ENCODE measurements at regions not wholly inside any gene's neighbourhood (a gene's known extent, or its start where the extent isn't known, plus 50 kb on each side); places are given as distances from the start of the nearest gene placed in this dataset.

DNA sequence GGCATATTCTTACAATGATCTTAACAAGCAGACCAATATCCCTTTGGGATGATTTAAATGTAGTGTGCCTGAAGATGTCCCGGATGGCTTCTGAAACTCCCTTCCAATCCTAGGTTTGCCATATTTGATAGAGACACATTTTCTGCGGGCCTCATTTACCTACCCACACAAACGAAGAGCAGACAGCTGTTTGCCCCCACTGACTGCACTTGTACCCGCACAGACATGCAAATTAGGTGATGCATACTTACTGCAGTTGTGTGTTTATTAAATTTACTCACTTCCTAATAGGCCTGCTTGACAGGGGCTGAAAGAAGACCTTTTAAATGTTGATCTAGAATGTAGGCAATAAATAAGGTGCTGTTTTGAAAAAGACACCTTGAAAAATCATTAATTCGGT lies 257.9 kb upstream of the RRP15 start:
- Histone ChIP-seq H2BK12ac (ENCODE audit: low read length in 2 of 2) (no peak overlapping the region), H3K18ac (ENCODE audit: low read depth in 1 of 2, low read length in 2 of 2) (no peak overlapping the region), H3K36me3 (ENCODE audit: control insufficient read depth in 1 of 2, insufficient read depth in 2 of 2, low read depth in 1 of 2, low read length in 2 of 2) (no peaks in the 10 kb centered on the region), H3K27me3 (ENCODE audit: control insufficient read depth in 1 of 2, insufficient read depth in 1 of 2, low read length in 2 of 2) (no peaks in the 10 kb centered on the region), H3K79me1 (replicated peaks; ENCODE audit: low read length, poor library complexity, severe bottlenecking) (no peaks in the 10 kb centered on the region), H3K9ac (ENCODE audit: low read length) (no peak overlapping the region), H3K4me1 (ENCODE audit: control insufficient read depth, insufficient read depth, low read depth, low read length) (no peaks in the 10 kb centered on the region), H3K4me2 (ENCODE audit: low read length, poor library complexity, severe bottlenecking) (no peak overlapping the region), H3K23ac (ENCODE audit: low read length in 2 of 2) (no peak overlapping the region), H4K8ac (ENCODE audit: low read length) (no peak overlapping the region), H2BK15ac (ENCODE audit: low read depth, poor library complexity, severe bottlenecking) (no peak overlapping the region), H4K91ac (ENCODE audit: low read length) (no peak overlapping the region), H3K4ac (ENCODE audit: low read depth in 1 of 2, low read length in 2 of 2) (no peak overlapping the region), H3K27ac (ENCODE audit: low read length, poor library complexity, severe bottlenecking) (no peak overlapping the region), H3K14ac (ENCODE audit: low read length in 2 of 2) (no peak overlapping the region), H2AFZ (ENCODE audit: low read depth, low read length) (no peak overlapping the region), H2BK120ac (ENCODE audit: low read depth, low read length) (no peak overlapping the region), H2AK5ac (ENCODE audit: low read length, severe bottlenecking) (no peak overlapping the region), H3K9me3 (ENCODE audit: control insufficient read depth, low read length) (peaks cover 3% of the 10 kb centered on the region), H2BK5ac (ENCODE audit: low read depth, low read length, poor library complexity, severe bottlenecking) (no peak overlapping the region), H3K4me3 (ENCODE audit: insufficient read depth in 1 of 2, low read depth in 1 of 2, low read length in 2 of 2) (no peak overlapping the region)
- WGBS: 81% methylated on average over 3 of the region's 5 CpGs
- no peak for DNase-seq

DNA sequence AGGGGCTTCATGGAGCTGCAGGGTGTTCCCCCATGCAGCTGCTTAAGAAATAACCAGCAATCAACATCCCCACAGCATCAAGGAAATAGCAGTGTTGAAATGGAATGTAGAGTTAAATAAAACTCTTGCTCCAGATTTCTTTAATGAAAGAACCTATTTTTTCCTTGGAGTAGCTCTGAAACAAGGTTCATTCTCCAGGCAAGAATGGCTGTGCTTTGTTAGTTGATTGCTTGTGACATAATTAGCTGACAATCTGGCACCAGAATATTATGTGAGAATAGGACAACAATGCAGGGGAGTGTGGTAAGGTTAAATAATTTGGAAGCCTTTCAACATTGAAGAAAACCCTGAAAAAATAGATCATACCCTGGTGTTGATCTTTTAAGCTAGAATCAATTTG lies 254.2 kb upstream of the RRP15 start:
- Histone ChIP-seq H3K14ac (ENCODE audit: low read length in 2 of 2) (no peak overlapping the region), H2BK15ac (ENCODE audit: low read depth, poor library complexity, severe bottlenecking) (no peak overlapping the region), H3K18ac (ENCODE audit: low read depth in 1 of 2, low read length in 2 of 2) (no peak overlapping the region), H3K9me3 (ENCODE audit: control insufficient read depth, low read length) (no peaks in the 10 kb centered on the region), H3K27ac (ENCODE audit: low read length, poor library complexity, severe bottlenecking) (no peak overlapping the region), H3K4me2 (ENCODE audit: low read length, poor library complexity, severe bottlenecking) (no peak overlapping the region), H3K79me1 (replicated peaks; ENCODE audit: low read length, poor library complexity, severe bottlenecking) (no peaks in the 10 kb centered on the region), H2AK5ac (ENCODE audit: low read length, severe bottlenecking) (no peak overlapping the region), H4K91ac (ENCODE audit: low read length) (no peak overlapping the region), H2BK120ac (ENCODE audit: low read depth, low read length) (no peak overlapping the region), H2BK5ac (ENCODE audit: low read depth, low read length, poor library complexity, severe bottlenecking) (no peak overlapping the region), H3K36me3 (ENCODE audit: control insufficient read depth in 1 of 2, insufficient read depth in 2 of 2, low read depth in 1 of 2, low read length in 2 of 2) (no peaks in the 10 kb centered on the region), H3K4me3 (ENCODE audit: insufficient read depth in 1 of 2, low read depth in 1 of 2, low read length in 2 of 2) (no peak overlapping the region), H3K9ac (ENCODE audit: low read length) (no peak overlapping the region), H3K23ac (ENCODE audit: low read length in 2 of 2) (no peak overlapping the region), H2BK12ac (ENCODE audit: low read length in 2 of 2) (no peak overlapping the region), H4K8ac (ENCODE audit: low read length) (no peak overlapping the region), H3K4ac (ENCODE audit: low read depth in 1 of 2, low read length in 2 of 2) (no peak overlapping the region), H2AFZ (ENCODE audit: low read depth, low read length) (no peak overlapping the region), H3K27me3 (ENCODE audit: control insufficient read depth in 1 of 2, insufficient read depth in 1 of 2, low read length in 2 of 2) (no peaks in the 10 kb centered on the region), H3K4me1 (ENCODE audit: control insufficient read depth, insufficient read depth, low read depth, low read length) (no peaks in the 10 kb centered on the region)
- no peak for DNase-seq

DNA sequence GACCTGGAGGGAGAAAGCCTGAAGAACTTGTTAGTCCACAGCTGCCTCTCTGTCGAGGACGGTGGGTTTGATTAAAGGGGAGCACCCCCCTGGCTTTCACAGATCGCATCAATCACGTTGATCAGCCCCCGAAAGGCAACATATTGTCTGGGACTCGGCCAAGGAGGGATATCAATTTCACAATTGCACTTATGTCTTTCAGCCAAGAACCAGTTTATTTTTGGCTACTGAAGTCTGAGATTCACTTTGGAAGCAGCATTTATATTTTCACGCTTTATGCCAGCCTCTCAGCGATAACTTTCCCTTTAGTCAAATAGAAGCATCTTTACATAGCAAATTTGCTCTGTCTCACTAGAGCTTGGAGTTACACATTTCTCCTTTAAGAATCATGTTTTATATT lies 253.2 kb upstream of the RRP15 start:
- H4K91ac ChIP-seq (ENCODE audit: low read length): no peak overlapping the region
- no peaks in the 10 kb centered on the region for H3K4me1 ChIP-seq (ENCODE audit: control insufficient read depth, insufficient read depth, low read depth, low read length)
- 77% methylated on average over 8 of the region's 8 CpGs for WGBS
- H3K36me3 ChIP-seq (ENCODE audit: control insufficient read depth in 1 of 2, insufficient read depth in 2 of 2, low read depth in 1 of 2, low read length in 2 of 2): no peaks in the 10 kb centered on the region
- H3K27ac ChIP-seq (ENCODE audit: low read length, poor library complexity, severe bottlenecking): no peak overlapping the region
- H3K9me3 ChIP-seq (ENCODE audit: control insufficient read depth, low read length): no peaks in the 10 kb centered on the region
- no peak overlapping the region for H3K23ac ChIP-seq (ENCODE audit: low read length in 2 of 2)
- DNase-seq: no peak
- H3K4ac ChIP-seq (ENCODE audit: low read depth in 1 of 2, low read length in 2 of 2): no peak overlapping the region
- no peak overlapping the region for H2AK5ac ChIP-seq (ENCODE audit: low read length, severe bottlenecking)
- H2BK12ac ChIP-seq (ENCODE audit: low read length in 2 of 2): no peak overlapping the region
- no peaks in the 10 kb centered on the region for H3K27me3 ChIP-seq (ENCODE audit: control insufficient read depth in 1 of 2, insufficient read depth in 1 of 2, low read length in 2 of 2)
- H3K9ac ChIP-seq (ENCODE audit: low read length): no peak overlapping the region
- H3K79me1 ChIP-seq (replicated peaks; ENCODE audit: low read length, poor library complexity, severe bottlenecking): no peaks in the 10 kb centered on the region
- H3K4me2 ChIP-seq (ENCODE audit: low read length, poor library complexity, severe bottlenecking): no peak overlapping the region
- no peak overlapping the region for H2AFZ ChIP-seq (ENCODE audit: low read depth, low read length)
- no peak overlapping the region for H4K8ac ChIP-seq (ENCODE audit: low read length)
- H2BK5ac ChIP-seq (ENCODE audit: low read depth, low read length, poor library complexity, severe bottlenecking): no peak overlapping the region
- no peak overlapping the region for H3K18ac ChIP-seq (ENCODE audit: low read depth in 1 of 2, low read length in 2 of 2)
- H3K4me3 ChIP-seq (ENCODE audit: insufficient read depth in 1 of 2, low read depth in 1 of 2, low read length in 2 of 2): no peak overlapping the region
- no peak overlapping the region for H2BK120ac ChIP-seq (ENCODE audit: low read depth, low read length)
- H2BK15ac ChIP-seq (ENCODE audit: low read depth, poor library complexity, severe bottlenecking): no peak overlapping the region
- no peak overlapping the region for H3K14ac ChIP-seq (ENCODE audit: low read length in 2 of 2)

DNA sequence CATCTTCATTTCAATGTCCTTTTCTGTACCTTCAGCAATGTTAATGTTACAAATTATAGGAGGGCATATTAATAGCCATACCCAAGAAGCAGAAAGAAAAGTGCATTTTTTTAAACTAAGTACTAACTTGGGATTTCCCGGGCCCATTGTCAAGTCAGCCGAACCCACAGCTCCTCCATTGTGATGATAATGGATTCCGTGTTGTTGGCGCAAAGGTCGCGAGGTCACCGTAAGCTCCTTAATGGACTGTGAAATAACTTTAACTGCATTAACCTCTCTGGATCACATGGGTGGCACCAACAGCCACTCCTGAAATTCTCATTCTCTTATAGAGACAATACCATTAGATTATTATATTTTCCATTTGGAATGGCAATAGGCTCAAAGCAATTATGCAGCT lies 250.6 kb upstream of the RRP15 start:
- H3K18ac ChIP-seq (ENCODE audit: low read depth in 1 of 2, low read length in 2 of 2): no peak overlapping the region
- H3K4me1 ChIP-seq (ENCODE audit: control insufficient read depth, insufficient read depth, low read depth, low read length): no peaks in the 10 kb centered on the region
- H2BK120ac ChIP-seq (ENCODE audit: low read depth, low read length): no peak overlapping the region
- H3K9ac ChIP-seq (ENCODE audit: low read length): no peak overlapping the region
- H3K14ac ChIP-seq (ENCODE audit: low read length in 2 of 2): no peak overlapping the region
- H3K4ac ChIP-seq (ENCODE audit: low read depth in 1 of 2, low read length in 2 of 2): no peak overlapping the region
- no peak for DNase-seq
- no peak overlapping the region for H2BK12ac ChIP-seq (ENCODE audit: low read length in 2 of 2)
- H4K91ac ChIP-seq (ENCODE audit: low read length): no peak overlapping the region
- H3K79me1 ChIP-seq (replicated peaks; ENCODE audit: low read length, poor library complexity, severe bottlenecking): no peaks in the 10 kb centered on the region
- no peaks in the 10 kb centered on the region for H3K36me3 ChIP-seq (ENCODE audit: control insufficient read depth in 1 of 2, insufficient read depth in 2 of 2, low read depth in 1 of 2, low read length in 2 of 2)
- WGBS: 45% methylated on average over 6 of the region's 7 CpGs
- H3K4me3 ChIP-seq (ENCODE audit: insufficient read depth in 1 of 2, low read depth in 1 of 2, low read length in 2 of 2): no peak overlapping the region
- no peak overlapping the region for H3K27ac ChIP-seq (ENCODE audit: low read length, poor library complexity, severe bottlenecking)
- no peak overlapping the region for H2AFZ ChIP-seq (ENCODE audit: low read depth, low read length)
- H3K27me3 ChIP-seq (ENCODE audit: control insufficient read depth in 1 of 2, insufficient read depth in 1 of 2, low read length in 2 of 2): no peaks in the 10 kb centered on the region
- H3K4me2 ChIP-seq (ENCODE audit: low read length, poor library complexity, severe bottlenecking): no peak overlapping the region
- H3K9me3 ChIP-seq (ENCODE audit: control insufficient read depth, low read length): peaks cover 3% of the 10 kb centered on the region
- no peak overlapping the region for H3K23ac ChIP-seq (ENCODE audit: low read length in 2 of 2)
- no peak overlapping the region for H2AK5ac ChIP-seq (ENCODE audit: low read length, severe bottlenecking)
- H4K8ac ChIP-seq (ENCODE audit: low read length): no peak overlapping the region
- H2BK15ac ChIP-seq (ENCODE audit: low read depth, poor library complexity, severe bottlenecking): no peak overlapping the region
- H2BK5ac ChIP-seq (ENCODE audit: low read depth, low read length, poor library complexity, severe bottlenecking): no peak overlapping the region

Measured in mesenchymal stem cell (in vitro differentiated cells and primary cell).